GM21381 (cell line): ENCODE measurements at regions not wholly inside any gene's neighbourhood (a gene's known extent, or its start where the extent isn't known, plus 50 kb on each side); places are given as distances from the start of the nearest gene placed in this dataset.

Experiments
- ATAC-seq: cut with Tn5 transposase; IDR thresholded peaks from one replicate; pipeline ENCODE4 v1.9.1; 2021; ENCODE audit warnings: mild to moderate bottlenecking, moderate library complexity; ENCODE audit not compliant: unreplicated experiment

- no peak for ATAC-seq
Observed at GRCh38 chr11:23988381-23989006, 508.4 kb upstream of the LUZP2 start.

GRCh38 chr11:23990346-23991164 lies 506.3 kb upstream of the LUZP2 start:
- no peak for ATAC-seq

GRCh38 chr11:23991165-23991539 lies 505.7 kb upstream of the LUZP2 start:
- no peak for ATAC-seq

- no peak for ATAC-seq
Observed at GRCh38 chr11:23995891-23996290, 501.0 kb upstream of the LUZP2 start.

GRCh38 chr11:23997356-23997755 lies 499.5 kb upstream of the LUZP2 start:
- ATAC-seq: no peak

- ATAC-seq: no peak
Observed at GRCh38 chr11:24005202-24005876, 491.5 kb upstream of the LUZP2 start.

- no peak for ATAC-seq
Observed at GRCh38 chr11:24043842-24044241, 453.0 kb upstream of the LUZP2 start.

GRCh38 chr11:24046731-24047130 lies 450.1 kb upstream of the LUZP2 start:
- ATAC-seq: no peak

GRCh38 chr11:24056051-24056450 lies 440.8 kb upstream of the LUZP2 start:
- ATAC-seq: no peak

- no peak for ATAC-seq
Observed at GRCh38 chr11:24060125-24060524, 436.7 kb upstream of the LUZP2 start.

- ATAC-seq: no peak
Observed at GRCh38 chr11:24064309-24064903, 432.4 kb upstream of the LUZP2 start.

GRCh38 chr11:24068197-24068596 lies 428.7 kb upstream of the LUZP2 start:
- no peak for ATAC-seq

GRCh38 chr11:24070435-24070834 lies 426.4 kb upstream of the LUZP2 start:
- ATAC-seq: no peak

GRCh38 chr11:24078018-24078417 lies 418.8 kb upstream of the LUZP2 start:
- ATAC-seq: no peak

GRCh38 chr11:24082241-24082640 lies 414.6 kb upstream of the LUZP2 start:
- ATAC-seq: no peak

GRCh38 chr11:24082860-24083259 lies 414.0 kb upstream of the LUZP2 start:
- ATAC-seq: no peak

- ATAC-seq: no peak
Observed at GRCh38 chr11:24084956-24085355, 411.9 kb upstream of the LUZP2 start.

- no peak for ATAC-seq
Observed at GRCh38 chr11:24086921-24087320, 409.9 kb upstream of the LUZP2 start.

- no peak for ATAC-seq
Observed at GRCh38 chr11:24091594-24091993, 405.3 kb upstream of the LUZP2 start.

GRCh38 chr11:24093375-24093774 lies 403.5 kb upstream of the LUZP2 start:
- ATAC-seq: no peak

GRCh38 chr11:24108609-24109008 lies 388.2 kb upstream of the LUZP2 start:
- ATAC-seq: no peak

- no peak for ATAC-seq
Observed at GRCh38 chr11:24122291-24122690, 374.6 kb upstream of the LUZP2 start.
